ENCODE measurements at regions not wholly inside any gene's neighbourhood (a gene's known extent, or its start where the extent isn't known, plus 50 kb on each side); places are given as distances from the start of the nearest gene placed in this dataset.
"Not testable (repeated sequence)": the region's sequence is repeated elsewhere in the genome, so short reads cannot be mapped to it uniquely, and the experiment has no call there.

GRCh38 chr7:110502888-110503465 is 588.0 kb upstream of the LRRN3 start:
- no peak for DNase-seq (ENCODE audit: extremely low spot score in 2 of 2)
- Histone ChIP-seq H3K27ac (no peak overlapping the region), H3K4me3 (no peak overlapping the region), H3K27me3 (no peaks in the 10 kb centered on the region), H3K9me3 (no peaks in the 10 kb centered on the region), H3K36me3 (no peaks in the 10 kb centered on the region), H3K4me1 (no peaks in the 10 kb centered on the region)
- intact Hi-C loops (cut with DNase I), result no loop called here
- TF ChIP-seq POLR2A (IDR thresholded peaks at IDR 0.05) (no peak), POLR2AphosphoS5 (IDR thresholded peaks at IDR 0.05; ENCODE audit: insufficient read depth in 1 of 2, low read depth in 1 of 2) (no peak)
- TF ChIP-seq, protein P1, sequence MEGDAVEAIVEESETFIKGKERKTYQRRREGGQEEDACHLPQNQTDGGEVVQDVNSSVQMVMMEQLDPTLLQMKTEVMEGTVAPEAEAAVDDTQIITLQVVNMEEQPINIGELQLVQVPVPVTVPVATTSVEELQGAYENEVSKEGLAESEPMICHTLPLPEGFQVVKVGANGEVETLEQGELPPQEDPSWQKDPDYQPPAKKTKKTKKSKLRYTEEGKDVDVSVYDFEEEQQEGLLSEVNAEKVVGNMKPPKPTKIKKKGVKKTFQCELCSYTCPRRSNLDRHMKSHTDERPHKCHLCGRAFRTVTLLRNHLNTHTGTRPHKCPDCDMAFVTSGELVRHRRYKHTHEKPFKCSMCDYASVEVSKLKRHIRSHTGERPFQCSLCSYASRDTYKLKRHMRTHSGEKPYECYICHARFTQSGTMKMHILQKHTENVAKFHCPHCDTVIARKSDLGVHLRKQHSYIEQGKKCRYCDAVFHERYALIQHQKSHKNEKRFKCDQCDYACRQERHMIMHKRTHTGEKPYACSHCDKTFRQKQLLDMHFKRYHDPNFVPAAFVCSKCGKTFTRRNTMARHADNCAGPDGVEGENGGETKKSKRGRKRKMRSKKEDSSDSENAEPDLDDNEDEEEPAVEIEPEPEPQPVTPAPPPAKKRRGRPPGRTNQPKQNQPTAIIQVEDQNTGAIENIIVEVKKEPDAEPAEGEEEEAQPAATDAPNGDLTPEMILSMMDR (IDR thresholded peaks at IDR 0.05), result no peak

DNA sequence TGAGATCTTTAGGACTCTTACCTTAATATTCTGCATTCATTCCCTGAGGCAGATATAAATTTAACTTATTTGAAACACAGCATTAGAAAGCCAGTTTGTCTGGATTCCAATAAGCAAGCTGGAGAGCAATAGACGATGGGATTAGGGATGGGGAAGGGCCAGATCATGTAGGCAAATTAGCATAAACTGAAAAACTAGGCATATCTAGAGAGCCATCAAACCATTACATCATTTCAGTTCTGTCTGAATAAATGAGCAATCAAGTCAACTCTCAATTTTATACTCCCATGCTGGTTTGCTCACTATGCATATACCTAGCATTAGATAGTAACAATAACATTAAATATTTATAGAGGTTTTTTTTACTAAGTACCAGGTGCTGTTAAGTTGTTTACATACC is 583.6 kb upstream of the LRRN3 start:
- DNase-seq (ENCODE audit: extremely low spot score in 2 of 2), result no peak
- intact Hi-C loops (cut with DNase I), result no loop called here
- Histone ChIP-seq H3K36me3 (no peaks in the 10 kb centered on the region), H3K27me3 (no peaks in the 10 kb centered on the region), H3K9me3 (no peaks in the 10 kb centered on the region), H3K4me1 (no peaks in the 10 kb centered on the region), H3K27ac (no peak overlapping the region), H3K4me3 (no peak overlapping the region)
- TF ChIP-seq, protein P1 (IDR thresholded peaks at IDR 0.05), result no peak
- TF ChIP-seq POLR2AphosphoS5 (IDR thresholded peaks at IDR 0.05; ENCODE audit: insufficient read depth in 1 of 2, low read depth in 1 of 2) (no peak), POLR2A (IDR thresholded peaks at IDR 0.05) (no peak)

- H3K27me3 ChIP-seq, result no peaks in the 10 kb centered on the region
- no peaks in the 10 kb centered on the region for H3K36me3 ChIP-seq
- TF ChIP-seq POLR2AphosphoS5 (IDR thresholded peaks at IDR 0.05; ENCODE audit: insufficient read depth in 1 of 2, low read depth in 1 of 2) (no peak), POLR2A (IDR thresholded peaks at IDR 0.05) (no peak)
- TF ChIP-seq, protein P1 (IDR thresholded peaks at IDR 0.05), result no peak
- no peak overlapping the region for H3K4me3 ChIP-seq
- H3K27ac ChIP-seq, result no peak overlapping the region
- H3K9me3 ChIP-seq, result no peaks in the 10 kb centered on the region
- intact Hi-C loops (cut with DNase I), result no loop called here
- no peak for DNase-seq (ENCODE audit: extremely low spot score in 2 of 2)
- no peaks in the 10 kb centered on the region for H3K4me1 ChIP-seq
Measured at GRCh38 chr7:110507832-110508231, 583.1 kb upstream of the LRRN3 start.

- intact Hi-C loops (cut with DNase I); H3K27me3 ChIP-seq; DNase-seq (ENCODE audit: extremely low spot score in 2 of 2): not testable (repeated sequence)
Measured at GRCh38 chr7:110514975-110515551, 575.9 kb upstream of the LRRN3 start.

DNA sequence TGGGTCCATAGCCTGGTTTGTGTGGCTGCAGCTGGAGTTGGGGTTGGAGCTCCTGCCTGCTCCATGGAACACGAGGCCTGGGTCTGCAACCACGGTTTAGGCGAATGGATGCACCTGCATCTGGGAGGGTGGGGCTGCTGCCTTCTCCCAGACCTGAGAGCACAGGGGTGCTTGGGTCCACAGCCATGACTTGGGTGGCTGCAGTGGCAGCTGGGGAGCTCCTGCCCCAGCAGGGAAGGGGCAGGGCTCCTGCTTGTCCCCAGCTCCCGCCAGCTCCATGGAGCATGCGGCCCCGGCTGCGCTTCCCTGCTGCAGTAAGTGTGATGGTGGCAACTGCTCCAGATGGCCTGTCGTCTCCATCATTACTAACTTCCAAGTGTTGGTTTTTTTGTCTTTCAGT is 571.1 kb upstream of the LRRN3 start:
- Histone ChIP-seq H3K4me3 (no peak overlapping the region), H3K27ac (no peak overlapping the region), H3K36me3 (no peaks in the 10 kb centered on the region), H3K27me3 (no peaks in the 10 kb centered on the region), H3K4me1 (no peaks in the 10 kb centered on the region), H3K9me3 (no peaks in the 10 kb centered on the region)
- no peak for DNase-seq (ENCODE audit: extremely low spot score in 2 of 2)
- intact Hi-C loops (cut with DNase I), result no loop called here
- TF ChIP-seq POLR2A (IDR thresholded peaks at IDR 0.05), result no peak
- TF ChIP-seq, protein P1 (IDR thresholded peaks at IDR 0.05), result no peak
- no peak for TF ChIP-seq POLR2AphosphoS5 (IDR thresholded peaks at IDR 0.05; ENCODE audit: insufficient read depth in 1 of 2, low read depth in 1 of 2)

More at GRCh38 chr7:110514975-110515551, 575.9 kb upstream of the LRRN3 start:
- H3K27ac ChIP-seq, H3K4me3 ChIP-seq, H3K4me1 ChIP-seq, H3K9me3 ChIP-seq, H3K36me3 ChIP-seq: not testable (repeated sequence)
